ENCODE measurements at regions not wholly inside any gene's neighbourhood (a gene's known extent, or its start where the extent isn't known, plus 50 kb on each side); places are given as distances from the start of the nearest gene placed in this dataset.
"Not testable (repeated sequence)": the region's sequence is repeated elsewhere in the genome, so short reads cannot be mapped to it uniquely, and the experiment has no call there.

GRCh38 chr7:123324283-123324682 lies 124.5 kb upstream of the SLC13A1 start:
- ATAC-seq, result no peak
- no peak for DNase-seq (ENCODE audit: low spot score)

GRCh38 chr7:123323689-123324088 lies 123.9 kb upstream of the SLC13A1 start:
- DNase-seq (ENCODE audit: low spot score), result no peak
- no peak for ATAC-seq

- ATAC-seq; DNase-seq (ENCODE audit: low spot score): not testable (repeated sequence)
These were observed 121.8 kb upstream of the SLC13A1 start for GRCh38 chr7:123321578-123321977.

- DNase-seq (ENCODE audit: low spot score), result no peak
- ATAC-seq, result no peak
These were observed 120.1 kb upstream of the SLC13A1 start for GRCh38 chr7:123319911-123320310.

- no peak for ATAC-seq
These were observed 115.1 kb upstream of the SLC13A1 start for GRCh38 chr7:123314886-123315285.

GRCh38 chr7:123308254-123308951 lies 108.6 kb upstream of the SLC13A1 start:
- ATAC-seq, result no peak

More at GRCh38 chr7:123314886-123315285, 115.1 kb upstream of the SLC13A1 start:
- DNase-seq (ENCODE audit: low spot score), result no peak

GRCh38 chr7:123305840-123306375 lies 106.1 kb upstream of the SLC13A1 start:
- no peak for ATAC-seq
- no peak for DNase-seq (ENCODE audit: low spot score)

More at GRCh38 chr7:123308254-123308951, 108.6 kb upstream of the SLC13A1 start:
- no peak for DNase-seq (ENCODE audit: low spot score)

- ATAC-seq (no peak), DNase-seq (ENCODE audit: low spot score) (no peak)
These were observed 104.2 kb upstream of the SLC13A1 start for GRCh38 chr7:123303926-123304325.

GRCh38 chr7:123296965-123297364 lies 97.2 kb upstream of the SLC13A1 start:
- DNase-seq (ENCODE audit: low spot score), result no peak
- ATAC-seq, result no peak

GRCh38 chr7:123293710-123294109 lies 93.9 kb upstream of the SLC13A1 start:
- ATAC-seq (no peak), DNase-seq (ENCODE audit: low spot score) (no peak)

- no peak for DNase-seq (ENCODE audit: low spot score)
- no peak for ATAC-seq
These were observed 92.5 kb upstream of the SLC13A1 start for GRCh38 chr7:123292227-123292626.

- no peak for ATAC-seq
These were observed 89.4 kb upstream of the SLC13A1 start for GRCh38 chr7:123289200-123289599.

GRCh38 chr7:123285076-123285700 lies 85.4 kb upstream of the SLC13A1 start:
- DNase-seq (ENCODE audit: low spot score) (no peak), ATAC-seq (no peak)

More at GRCh38 chr7:123289200-123289599, 89.4 kb upstream of the SLC13A1 start:
- no peak for DNase-seq (ENCODE audit: low spot score)

GRCh38 chr7:123283373-123283772 lies 83.6 kb upstream of the SLC13A1 start:
- ATAC-seq (no peak), DNase-seq (ENCODE audit: low spot score) (no peak)

- no peak for ATAC-seq
- DNase-seq (ENCODE audit: low spot score), result no peak
These were observed 82.4 kb upstream of the SLC13A1 start for GRCh38 chr7:123282181-123282580.

GRCh38 chr7:123279949-123280348 lies 80.2 kb upstream of the SLC13A1 start:
- no peak for ATAC-seq

GRCh38 chr7:123275036-123275753 lies 75.4 kb upstream of the SLC13A1 start:
- no peak for ATAC-seq
- no peak for DNase-seq (ENCODE audit: low spot score)

More at GRCh38 chr7:123279949-123280348, 80.2 kb upstream of the SLC13A1 start:
- no peak for DNase-seq (ENCODE audit: low spot score)

GRCh38 chr7:123273185-123273584 lies 73.4 kb upstream of the SLC13A1 start:
- DNase-seq (ENCODE audit: low spot score) (no peak), ATAC-seq (no peak)

- DNase-seq (ENCODE audit: low spot score) (no peak), ATAC-seq (no peak)
These were observed 72.1 kb upstream of the SLC13A1 start for GRCh38 chr7:123271856-123272255.

GRCh38 chr7:123271231-123271630 lies 71.5 kb upstream of the SLC13A1 start:
- DNase-seq (ENCODE audit: low spot score) (no peak), ATAC-seq (no peak)

- DNase-seq (ENCODE audit: low spot score) (no peak), ATAC-seq (no peak)
These were observed 70.8 kb upstream of the SLC13A1 start for GRCh38 chr7:123270570-123270969.

- no peak for ATAC-seq
These were observed 66.1 kb upstream of the SLC13A1 start for GRCh38 chr7:123265853-123266252.

More at GRCh38 chr7:123265853-123266252, 66.1 kb upstream of the SLC13A1 start:
- DNase-seq (ENCODE audit: low spot score), result no peak

Data from left lobe of liver (tissue), 2 donors.